Gastroesophageal sphincter (tissue), 4 donors: ENCODE measurements at regions not wholly inside any gene's neighbourhood (a gene's known extent, or its start where the extent isn't known, plus 50 kb on each side); places are given as distances from the start of the nearest gene placed in this dataset.
"Not testable (repeated sequence)": the region's sequence is repeated elsewhere in the genome, so short reads cannot be mapped to it uniquely, and the experiment has no call there.

Experiments used
- ATAC-seq: fragments of 150-250 bp; one replicate; pipeline ENCODE4 v1.9.1; 2016; ENCODE audit warnings: mild to moderate bottlenecking, moderate library complexity
- H3K27ac ChIP-seq, 4 donors: fragments of 200-600 bp; sonication (generic) in 3 of 4; 1 replicate in 3 of 4; 2 replicates in 1 of 4; pipeline ENCODE4 v1.5.1; 2016 to 2019
- H3K27me3 ChIP-seq: fragments of 200-600 bp; sonication (generic); one replicate; pipeline ENCODE4 v1.5.1; 2019
- H3K36me3 ChIP-seq, 2 donors: fragments of 200-600 bp; sonication (generic); one replicate each; pipeline ENCODE4 v1.5.1; 2019; ENCODE audit warnings: control low read depth in 1 of 2
- H3K4me1 ChIP-seq, 3 donors: fragments of 200-600 bp; sonication (generic); 1 replicate in 2 of 3; 2 replicates in 1 of 3; pipeline ENCODE4 v1.5.1; 2016 to 2019; ENCODE audit warnings: control low read depth in 2 of 3
- H3K4me3 ChIP-seq, 2 donors: fragments of 200-600 bp; sonication (generic); one replicate each; pipeline ENCODE4 v1.5.1; 2019; ENCODE audit warnings: mild to moderate bottlenecking in 1 of 2, moderate library complexity in 1 of 2
- H3K9me3 ChIP-seq, 3 donors: fragments of 200-600 bp; sonication (generic); one replicate each; pipeline ENCODE4 v1.5.1; 2017 to 2019; ENCODE audit warnings: control low read depth in 2 of 3
- EP300 ChIP-seq: sonication (generic); formaldehyde crosslinking; IDR thresholded peaks from one replicate; pipeline ENCODE4 v1.6.1; 2017; ENCODE audit warnings: antibody characterized with exemption, mild to moderate bottlenecking
- POLR2A ChIP-seq, 2 donors: fragments of 450-650 bp; IDR thresholded peaks; one replicate each; pipeline ENCODE4 v1.6.1; 2017; ENCODE audit warnings: antibody characterized with exemption in 2 of 2, mild to moderate bottlenecking in 2 of 2, moderate library complexity in 1 of 2
- POLR2AphosphoS5 ChIP-seq: sonication (generic); formaldehyde crosslinking; IDR thresholded peaks from one replicate; pipeline ENCODE4 v1.6.1; 2017; ENCODE audit warnings: antibody characterized with exemption
- WGBS, 2 donors: methylation state at CpG; one replicate each; pipeline ENCODE4 v1.1.5; 2018; ENCODE audit warnings: low coverage in 1 of 2; 5-methylcytosine and 5-hydroxymethylcytosine counted together
- TF ChIP-seq, protein P1 (sequence below), 4 experiments: fragments of 200-600 bp in 2 of 4; fragments of 450-650 bp in 2 of 4; sonication (generic) in 1 of 4; IDR thresholded peaks; one replicate each; pipeline ENCODE4 v1.5.1; 2017 to 2019; ENCODE audit warnings: antibody characterized with exemption in 4 of 4, mild to moderate bottlenecking in 2 of 4, moderate library complexity in 2 of 4

DNA sequence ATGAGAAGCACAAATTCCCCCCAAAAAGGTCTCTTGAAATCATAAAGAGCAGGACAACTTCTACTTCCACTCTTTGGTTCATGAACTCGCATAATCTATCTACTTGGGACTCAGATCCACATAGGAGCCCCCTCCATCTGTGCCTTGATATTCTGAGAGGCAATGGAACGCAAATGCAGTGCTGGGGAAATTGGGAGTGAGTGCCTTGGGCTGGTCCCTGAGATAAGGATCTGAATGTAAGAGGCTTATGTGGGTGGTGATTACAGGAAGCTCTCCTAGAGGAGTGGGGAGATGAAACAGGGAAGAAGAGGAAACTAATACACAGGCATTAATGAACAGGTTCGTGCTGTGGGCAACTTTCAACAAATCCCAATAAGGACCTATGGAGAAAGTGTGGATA lies 285.6 kb downstream of the RASEF start:
- H3K36me3 ChIP-seq: no peaks in the 10 kb centered on the region
- H3K9me3 ChIP-seq: no peaks in the 10 kb centered on the region
- TF ChIP-seq, protein P1, sequence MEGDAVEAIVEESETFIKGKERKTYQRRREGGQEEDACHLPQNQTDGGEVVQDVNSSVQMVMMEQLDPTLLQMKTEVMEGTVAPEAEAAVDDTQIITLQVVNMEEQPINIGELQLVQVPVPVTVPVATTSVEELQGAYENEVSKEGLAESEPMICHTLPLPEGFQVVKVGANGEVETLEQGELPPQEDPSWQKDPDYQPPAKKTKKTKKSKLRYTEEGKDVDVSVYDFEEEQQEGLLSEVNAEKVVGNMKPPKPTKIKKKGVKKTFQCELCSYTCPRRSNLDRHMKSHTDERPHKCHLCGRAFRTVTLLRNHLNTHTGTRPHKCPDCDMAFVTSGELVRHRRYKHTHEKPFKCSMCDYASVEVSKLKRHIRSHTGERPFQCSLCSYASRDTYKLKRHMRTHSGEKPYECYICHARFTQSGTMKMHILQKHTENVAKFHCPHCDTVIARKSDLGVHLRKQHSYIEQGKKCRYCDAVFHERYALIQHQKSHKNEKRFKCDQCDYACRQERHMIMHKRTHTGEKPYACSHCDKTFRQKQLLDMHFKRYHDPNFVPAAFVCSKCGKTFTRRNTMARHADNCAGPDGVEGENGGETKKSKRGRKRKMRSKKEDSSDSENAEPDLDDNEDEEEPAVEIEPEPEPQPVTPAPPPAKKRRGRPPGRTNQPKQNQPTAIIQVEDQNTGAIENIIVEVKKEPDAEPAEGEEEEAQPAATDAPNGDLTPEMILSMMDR (IDR thresholded peaks at IDR 0.05): no peak
- TF ChIP-seq POLR2AphosphoS5 (no peak), EP300 (no peak), POLR2A (IDR thresholded peaks at IDR 0.05) (no peak)
- no peak for ATAC-seq
- H3K4me1 ChIP-seq: no peaks in the 10 kb centered on the region
- H3K27ac ChIP-seq: no peak overlapping the region
- H3K4me3 ChIP-seq: no peak overlapping the region
- no peaks in the 10 kb centered on the region for H3K27me3 ChIP-seq
- 95% methylated on average over 3 of the region's 3 CpGs; no CpG with 5 or more reads in 1 of the 2 donors for WGBS, 2 donors

DNA sequence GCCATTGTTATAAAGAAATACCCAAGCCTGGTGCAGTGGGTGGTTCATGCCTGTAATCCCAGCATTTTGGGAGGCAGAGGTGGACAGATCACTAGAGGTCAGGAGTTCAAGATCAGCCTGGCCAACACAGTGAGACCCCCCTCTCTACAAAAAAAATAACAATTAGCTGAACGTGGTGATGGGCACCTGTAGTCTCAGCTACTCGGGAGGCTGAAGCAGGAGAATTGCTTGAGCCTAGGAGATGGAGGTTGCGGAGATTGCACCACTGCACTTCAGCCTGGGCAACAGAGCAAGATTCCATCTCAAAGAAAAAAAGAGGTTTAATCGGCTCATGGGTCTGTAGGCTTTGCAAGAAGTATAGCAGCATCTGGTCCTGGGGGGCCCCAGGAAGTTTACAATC lies 284.0 kb downstream of the RASEF start:
- 94 to 100% methylated on average over 2 to 4 of the region's 4 CpGs for WGBS, 2 donors
- H3K27me3 ChIP-seq, H3K9me3 ChIP-seq, H3K27ac ChIP-seq, ATAC-seq, H3K4me1 ChIP-seq, H3K4me3 ChIP-seq, H3K36me3 ChIP-seq: not testable (repeated sequence)

DNA sequence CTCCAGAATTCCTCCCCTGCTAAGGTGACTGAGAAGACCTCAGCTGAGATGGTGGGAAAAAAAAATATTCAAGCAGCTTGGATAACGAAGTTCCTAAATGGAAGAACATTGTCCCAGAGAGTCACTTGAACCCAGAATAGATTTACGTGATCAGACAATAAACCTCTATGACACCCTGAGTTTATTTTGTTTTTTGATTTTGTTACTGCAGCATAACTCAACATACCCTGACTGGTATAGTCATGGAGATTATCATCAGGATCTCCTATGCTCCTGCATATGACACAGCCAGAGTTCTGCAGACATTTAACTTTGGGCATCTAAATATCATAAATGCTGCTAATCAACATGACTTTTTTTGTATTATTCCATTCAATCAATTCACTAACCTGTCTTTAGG lies 282.9 kb downstream of the RASEF start:
- Histone ChIP-seq H3K9me3 (no peaks in the 10 kb centered on the region), H3K4me3 (no peak overlapping the region), H3K27ac (no peak overlapping the region), H3K27me3 (no peaks in the 10 kb centered on the region), H3K4me1 (no peaks in the 10 kb centered on the region), H3K36me3 (no peaks in the 10 kb centered on the region)
- ATAC-seq: no peak
- TF ChIP-seq POLR2AphosphoS5 (no peak), EP300 (no peak), POLR2A (IDR thresholded peaks at IDR 0.05) (no peak)
- TF ChIP-seq, protein P1 (IDR thresholded peaks at IDR 0.05): no peak
- WGBS, 2 donors: 89 to 95% methylated on average over 2 of the region's 2 CpGs

DNA sequence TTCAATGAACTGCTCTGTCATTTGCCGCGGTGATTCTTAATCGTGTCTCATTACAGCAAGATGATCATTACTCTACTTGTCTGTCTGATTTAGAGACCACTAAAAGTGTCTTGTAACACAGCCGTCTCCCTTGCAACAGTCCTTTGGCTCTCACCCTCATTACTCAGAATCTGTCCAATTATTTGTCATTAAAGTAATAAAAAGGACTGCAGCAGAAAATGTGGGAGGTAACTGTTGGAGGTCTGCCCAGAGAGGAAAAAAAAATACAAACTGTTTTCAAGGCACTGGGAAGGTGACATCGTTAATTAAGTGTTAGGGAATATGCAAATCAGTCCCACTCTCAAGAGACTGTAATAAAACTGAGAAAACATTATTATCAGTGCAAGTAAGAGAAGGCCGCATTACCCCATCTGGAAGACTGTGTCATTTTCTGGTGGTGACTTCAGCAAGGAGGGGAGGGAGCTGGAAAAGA lies 281.0 kb downstream of the RASEF start:
- ATAC-seq: no peak
- H3K27me3 ChIP-seq: no peaks in the 10 kb centered on the region
- no peak for TF ChIP-seq EP300
- TF ChIP-seq POLR2A (IDR thresholded peaks at IDR 0.05): no peak
- TF ChIP-seq, protein P1 (IDR thresholded peaks at IDR 0.05): no peak
- TF ChIP-seq POLR2AphosphoS5: no peak

DNA sequence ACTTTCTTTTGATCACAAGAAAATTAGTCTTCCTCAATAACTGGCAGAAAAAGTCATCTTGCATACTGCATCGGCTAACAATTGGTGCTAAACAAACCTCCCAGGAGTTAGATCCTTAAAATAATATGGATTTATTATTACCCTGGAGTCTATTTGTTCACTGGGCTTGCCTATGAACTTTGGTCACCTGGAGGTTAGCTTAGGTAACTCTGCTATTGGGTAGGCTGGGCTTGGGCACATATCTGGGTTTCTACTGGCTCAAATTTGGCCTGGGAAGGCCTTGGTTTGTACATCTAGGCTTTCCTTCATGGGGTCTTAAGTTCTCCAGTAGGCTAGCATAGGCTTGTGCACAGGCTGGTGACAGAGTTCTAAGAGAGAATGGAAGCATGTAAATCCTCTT lies 279.9 kb downstream of the RASEF start:
- no peaks in the 10 kb centered on the region for H3K36me3 ChIP-seq
- H3K9me3 ChIP-seq: no peaks in the 10 kb centered on the region
- H3K4me3 ChIP-seq: no peak overlapping the region
- H3K27me3 ChIP-seq: no peaks in the 10 kb centered on the region
- WGBS, 2 donors: 86 to 100% methylated on average over 1 of the region's 1 CpG
- H3K4me1 ChIP-seq: no peaks in the 10 kb centered on the region
- TF ChIP-seq, protein P1 (IDR thresholded peaks at IDR 0.05): no peak
- TF ChIP-seq EP300: no peak
- no peak for ATAC-seq
- H3K27ac ChIP-seq: no peak overlapping the region

More for the DNA sequence above, 281.0 kb downstream of the RASEF start:
- 54 to 65% methylated on average over 6 of the region's 6 CpGs for WGBS, 2 donors
- Histone ChIP-seq H3K9me3 (no peaks in the 10 kb centered on the region), H3K4me1 (no peaks in the 10 kb centered on the region), H3K36me3 (no peaks in the 10 kb centered on the region), H3K4me3 (no peak overlapping the region), H3K27ac (no peak overlapping the region)
